ENCODE measurements at regions not wholly inside any gene's neighbourhood (a gene's known extent, or its start where the extent isn't known, plus 50 kb on each side); places are given as distances from the start of the nearest gene placed in this dataset.

DNA sequence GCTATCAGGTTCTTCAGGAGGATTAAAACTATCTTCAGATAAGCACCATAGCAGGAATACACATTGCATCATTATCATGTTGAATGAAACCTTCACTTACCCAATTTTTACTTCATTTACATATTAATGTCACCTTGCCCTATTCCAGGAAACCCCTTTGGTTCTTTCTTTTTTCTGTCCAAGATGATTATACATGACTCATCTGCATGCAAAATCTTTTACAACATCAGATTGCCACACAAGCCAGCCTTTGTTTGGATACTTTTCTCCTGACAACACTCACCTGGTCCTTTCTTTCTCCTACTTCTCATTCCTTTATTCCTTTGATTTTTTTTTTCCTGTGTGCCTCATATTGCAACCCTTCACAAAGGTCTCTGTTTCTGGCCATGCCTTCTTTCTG lies 200.5 kb upstream of the POU3F2 start:
- no peaks in the 10 kb centered on the region for H3K27me3 ChIP-seq
- H3K4me3 ChIP-seq = no peak overlapping the region
- intact Hi-C loops (cut with DNase I) = no loop called here
- no peaks in the 10 kb centered on the region for H3K4me1 ChIP-seq
- H3K9me3 ChIP-seq = no peaks in the 10 kb centered on the region
- DNase-seq = no peak
- no peaks in the 10 kb centered on the region for H3K36me3 ChIP-seq
- H3K27ac ChIP-seq = no peak overlapping the region
- TF ChIP-seq POLR2A (IDR thresholded peaks at IDR 0.05) (no peak), EP300 (IDR thresholded peaks at IDR 0.05) (no peak), POLR2AphosphoS5 (IDR thresholded peaks at IDR 0.05) (no peak)
- TF ChIP-seq, protein P1, sequence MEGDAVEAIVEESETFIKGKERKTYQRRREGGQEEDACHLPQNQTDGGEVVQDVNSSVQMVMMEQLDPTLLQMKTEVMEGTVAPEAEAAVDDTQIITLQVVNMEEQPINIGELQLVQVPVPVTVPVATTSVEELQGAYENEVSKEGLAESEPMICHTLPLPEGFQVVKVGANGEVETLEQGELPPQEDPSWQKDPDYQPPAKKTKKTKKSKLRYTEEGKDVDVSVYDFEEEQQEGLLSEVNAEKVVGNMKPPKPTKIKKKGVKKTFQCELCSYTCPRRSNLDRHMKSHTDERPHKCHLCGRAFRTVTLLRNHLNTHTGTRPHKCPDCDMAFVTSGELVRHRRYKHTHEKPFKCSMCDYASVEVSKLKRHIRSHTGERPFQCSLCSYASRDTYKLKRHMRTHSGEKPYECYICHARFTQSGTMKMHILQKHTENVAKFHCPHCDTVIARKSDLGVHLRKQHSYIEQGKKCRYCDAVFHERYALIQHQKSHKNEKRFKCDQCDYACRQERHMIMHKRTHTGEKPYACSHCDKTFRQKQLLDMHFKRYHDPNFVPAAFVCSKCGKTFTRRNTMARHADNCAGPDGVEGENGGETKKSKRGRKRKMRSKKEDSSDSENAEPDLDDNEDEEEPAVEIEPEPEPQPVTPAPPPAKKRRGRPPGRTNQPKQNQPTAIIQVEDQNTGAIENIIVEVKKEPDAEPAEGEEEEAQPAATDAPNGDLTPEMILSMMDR (IDR thresholded peaks at IDR 0.05) = no peak

DNA sequence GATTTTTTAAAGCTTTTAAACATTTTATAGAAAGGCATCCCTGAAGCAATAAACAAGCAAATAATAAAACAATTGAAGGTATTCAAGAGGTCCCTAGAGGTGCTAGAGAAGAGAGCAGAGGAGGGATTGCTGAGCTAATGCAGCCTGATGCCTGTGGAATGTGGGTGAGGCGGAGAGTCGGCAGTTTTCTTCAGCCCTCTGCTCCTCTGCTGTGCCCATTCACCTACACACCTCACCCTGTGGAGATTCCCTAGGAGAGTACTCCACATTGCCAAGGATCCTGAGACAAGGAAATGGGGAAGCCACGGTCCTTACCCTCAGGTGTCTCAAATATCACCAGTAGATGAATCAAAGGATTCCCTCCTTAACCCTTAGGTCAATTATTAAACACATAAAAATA lies 199.8 kb upstream of the POU3F2 start:
- WGBS, 2 donors = 31 to 51% methylated on average over 3 of the region's 3 CpGs
- no peaks in the 10 kb centered on the region for H3K36me3 ChIP-seq
- H3K4me3 ChIP-seq = no peak overlapping the region
- DNase-seq = no peak
- H3K9me3 ChIP-seq = no peaks in the 10 kb centered on the region
- H3K27ac ChIP-seq = no peak overlapping the region
- TF ChIP-seq POLR2A (IDR thresholded peaks at IDR 0.05) = no peak
- TF ChIP-seq EP300 (IDR thresholded peaks at IDR 0.05) = no peak
- TF ChIP-seq, protein P1 (IDR thresholded peaks at IDR 0.05) = no peak
- no peak for TF ChIP-seq POLR2AphosphoS5 (IDR thresholded peaks at IDR 0.05)
- H3K4me1 ChIP-seq = no peaks in the 10 kb centered on the region
- intact Hi-C loops (cut with DNase I) = no loop called here
- no peaks in the 10 kb centered on the region for H3K27me3 ChIP-seq

DNA sequence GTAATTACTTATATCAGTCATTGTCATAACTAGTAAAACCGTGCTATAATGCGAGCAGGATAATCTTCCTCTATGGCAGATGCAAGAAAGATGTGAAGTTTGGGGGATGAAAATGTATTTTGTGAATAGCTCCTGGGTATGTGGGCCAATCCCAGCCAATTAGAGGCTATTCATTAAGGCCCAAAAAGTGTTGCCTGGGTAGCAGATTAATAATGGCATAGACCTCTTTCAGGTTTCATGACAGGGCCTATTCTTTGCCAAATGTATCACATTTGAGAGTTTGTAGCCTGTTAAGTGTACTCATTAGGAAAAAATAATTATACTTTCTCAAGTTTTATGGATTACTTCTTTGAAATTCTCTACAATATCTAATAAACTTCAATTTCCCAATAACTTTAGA lies 199.2 kb upstream of the POU3F2 start:
- Histone ChIP-seq H3K27ac (no peak overlapping the region), H3K9me3 (no peaks in the 10 kb centered on the region), H3K4me3 (no peak overlapping the region), H3K4me1 (no peaks in the 10 kb centered on the region), H3K27me3 (no peaks in the 10 kb centered on the region), H3K36me3 (no peaks in the 10 kb centered on the region)
- intact Hi-C loops (cut with DNase I) = no loop called here
- no peak for DNase-seq
- TF ChIP-seq POLR2A (IDR thresholded peaks at IDR 0.05) (no peak), EP300 (IDR thresholded peaks at IDR 0.05) (no peak), POLR2AphosphoS5 (IDR thresholded peaks at IDR 0.05) (no peak)
- TF ChIP-seq, protein P1 (IDR thresholded peaks at IDR 0.05) = no peak
- 83 to 91% methylated on average over 2 of the region's 2 CpGs for WGBS, 2 donors

DNA sequence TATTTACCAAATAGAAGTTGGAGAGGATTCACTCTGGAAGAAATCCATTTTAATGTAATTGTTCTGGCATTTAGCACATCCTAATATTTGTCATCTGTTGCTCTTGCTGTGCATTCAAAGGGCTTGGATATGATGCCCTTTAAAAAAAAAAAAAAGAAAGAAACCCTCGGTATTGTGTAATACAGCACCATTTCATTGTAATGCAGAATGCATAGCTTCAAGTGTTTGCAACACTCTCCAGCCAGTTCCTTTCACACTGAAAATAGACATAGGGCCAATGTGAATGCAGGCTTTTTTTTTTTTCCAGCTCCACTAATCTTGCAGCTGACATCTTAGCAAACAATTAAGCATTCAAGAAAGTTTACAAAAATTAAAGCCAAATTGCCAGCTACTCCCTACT lies 197.4 kb upstream of the POU3F2 start:
- DNase-seq = no peak
- TF ChIP-seq EP300 (IDR thresholded peaks at IDR 0.05) (no peak), POLR2AphosphoS5 (IDR thresholded peaks at IDR 0.05) (no peak), POLR2A (IDR thresholded peaks at IDR 0.05) (no peak)
- TF ChIP-seq, protein P1 (IDR thresholded peaks at IDR 0.05) = no peak
- Histone ChIP-seq H3K9me3 (no peaks in the 10 kb centered on the region), H3K27me3 (no peaks in the 10 kb centered on the region), H3K4me3 (no peak overlapping the region), H3K4me1 (no peaks in the 10 kb centered on the region), H3K27ac (no peak overlapping the region), H3K36me3 (no peaks in the 10 kb centered on the region)
- 5 to 13% methylated on average over 1 of the region's 1 CpG for WGBS, 2 donors
- intact Hi-C loops (cut with DNase I) = no loop called here

DNA sequence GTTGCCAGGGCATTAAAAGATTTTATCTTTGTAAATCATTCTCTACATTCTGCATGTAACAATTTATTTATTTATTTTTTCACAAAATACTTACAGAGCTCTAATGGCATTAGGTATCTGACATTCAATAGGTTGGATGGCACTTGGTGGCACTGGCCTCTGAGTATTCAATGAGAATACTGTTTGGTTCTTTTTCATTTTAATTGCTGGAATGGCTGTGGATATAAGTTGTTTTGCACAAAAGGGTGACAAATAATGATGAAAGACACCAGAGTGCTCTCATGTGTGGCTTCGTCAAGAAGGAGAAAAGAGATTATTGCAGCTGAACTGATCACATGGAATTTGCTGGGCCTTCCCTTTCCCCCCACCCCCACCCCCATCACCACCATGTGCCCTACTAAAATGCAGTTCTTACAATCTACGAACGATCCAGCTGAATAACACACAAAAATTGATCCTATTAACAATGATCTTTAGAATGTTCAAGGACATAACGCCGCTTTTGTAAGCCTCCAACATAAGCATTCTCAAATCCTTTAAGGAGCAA lies 195.2 kb upstream of the POU3F2 start:
- TF ChIP-seq POLR2AphosphoS5 (IDR thresholded peaks at IDR 0.05) = no peak
- TF ChIP-seq EP300 (IDR thresholded peaks at IDR 0.05) = no peak
- TF ChIP-seq, protein P1 (IDR thresholded peaks at IDR 0.05) = no peak
- no peak for TF ChIP-seq POLR2A (IDR thresholded peaks at IDR 0.05)
- H3K27ac ChIP-seq = no peak overlapping the region
- no peak for DNase-seq
- 85 to 86% methylated on average over 5 of the region's 5 CpGs for WGBS, 2 donors
- intact Hi-C loops (cut with DNase I) = no loop called here
- H3K4me1 ChIP-seq = no peaks in the 10 kb centered on the region
- no peaks in the 10 kb centered on the region for H3K36me3 ChIP-seq
- no peaks in the 10 kb centered on the region for H3K9me3 ChIP-seq
- H3K4me3 ChIP-seq = no peak overlapping the region
- H3K27me3 ChIP-seq = no peaks in the 10 kb centered on the region

Data from sigmoid colon (tissue), 6 donors.